ENCODE measurements at regions not wholly inside any gene's neighbourhood (a gene's known extent, or its start where the extent isn't known, plus 50 kb on each side); places are given as distances from the start of the nearest gene placed in this dataset.

DNA sequence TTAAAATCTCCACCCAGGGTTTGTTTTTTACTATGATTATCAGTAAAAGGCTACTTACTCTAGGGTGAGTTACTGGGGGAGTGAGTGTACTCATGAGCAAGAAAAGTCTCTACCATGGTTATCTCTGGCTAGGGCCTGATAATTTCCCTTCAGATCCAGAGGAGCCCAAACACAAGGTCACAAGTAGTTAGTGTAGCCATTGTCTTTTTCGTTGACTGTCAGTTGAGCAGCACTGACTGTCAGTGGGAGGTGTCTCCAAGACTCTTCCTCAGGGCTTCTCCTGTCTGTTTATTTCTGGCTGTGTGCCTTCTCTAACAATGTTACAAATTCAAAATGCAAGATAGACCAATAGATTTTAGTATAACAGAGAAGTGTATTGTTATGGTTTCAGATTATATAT is 181.2 kb upstream of the MIS18BP1 start:
- DNase-seq (no peak), ATAC-seq (no peak)
- Histone ChIP-seq H3K27ac (ENCODE audit: low read length) (no peak overlapping the region), H3F3A (ENCODE audit: low read length, unreplicated experiment) (no peaks in the 10 kb centered on the region), H3K27me3 (ENCODE audit: low read length) (peaks cover 6% of the 10 kb centered on the region), H3K4me2 (ENCODE audit: low read length) (no peak overlapping the region), H3K36me3 (ENCODE audit: low read depth, low read length) (no peaks in the 10 kb centered on the region), H3K4me3 (ENCODE audit: low read length) (no peak overlapping the region), H3K4me1 (ENCODE audit: insufficient read depth, low read length) (no peaks in the 10 kb centered on the region), H4K20me1 (ENCODE audit: low read length) (no peaks in the 10 kb centered on the region), H3K9me2 (replicated peaks; ENCODE audit: low read length) (no peaks in the 10 kb centered on the region), H3K9me3 (ENCODE audit: low read length) (no peaks in the 10 kb centered on the region), H3K9ac (ENCODE audit: low read length) (no peak overlapping the region), H3K79me2 (ENCODE audit: low read length) (no peaks in the 10 kb centered on the region), H2AFZ (ENCODE audit: low read length) (no peak overlapping the region)
- intact Hi-C loops (cut with micrococcal nuclease) = no loop called here
- TF ChIP-seq EZH2 (IDR thresholded peaks at IDR 0.05; ENCODE audit: low read length, unreplicated experiment) (no peak), EZH2phosphoT487 (IDR thresholded peaks at IDR 0.05; ENCODE audit: borderline replicate concordance, low read length) (no peak)
- TF ChIP-seq, protein P1, sequence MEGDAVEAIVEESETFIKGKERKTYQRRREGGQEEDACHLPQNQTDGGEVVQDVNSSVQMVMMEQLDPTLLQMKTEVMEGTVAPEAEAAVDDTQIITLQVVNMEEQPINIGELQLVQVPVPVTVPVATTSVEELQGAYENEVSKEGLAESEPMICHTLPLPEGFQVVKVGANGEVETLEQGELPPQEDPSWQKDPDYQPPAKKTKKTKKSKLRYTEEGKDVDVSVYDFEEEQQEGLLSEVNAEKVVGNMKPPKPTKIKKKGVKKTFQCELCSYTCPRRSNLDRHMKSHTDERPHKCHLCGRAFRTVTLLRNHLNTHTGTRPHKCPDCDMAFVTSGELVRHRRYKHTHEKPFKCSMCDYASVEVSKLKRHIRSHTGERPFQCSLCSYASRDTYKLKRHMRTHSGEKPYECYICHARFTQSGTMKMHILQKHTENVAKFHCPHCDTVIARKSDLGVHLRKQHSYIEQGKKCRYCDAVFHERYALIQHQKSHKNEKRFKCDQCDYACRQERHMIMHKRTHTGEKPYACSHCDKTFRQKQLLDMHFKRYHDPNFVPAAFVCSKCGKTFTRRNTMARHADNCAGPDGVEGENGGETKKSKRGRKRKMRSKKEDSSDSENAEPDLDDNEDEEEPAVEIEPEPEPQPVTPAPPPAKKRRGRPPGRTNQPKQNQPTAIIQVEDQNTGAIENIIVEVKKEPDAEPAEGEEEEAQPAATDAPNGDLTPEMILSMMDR (conservative IDR thresholded peaks at IDR 0.05; ENCODE audit: low read depth, low read length) = no peak
- POLR2A ChIA-PET (ENCODE audit: unreplicated experiment) = no interaction called here
- CTCF ChIA-PET = no interaction called here
- no TSS peak for BruUV-seq (replicated peaks)

DNA sequence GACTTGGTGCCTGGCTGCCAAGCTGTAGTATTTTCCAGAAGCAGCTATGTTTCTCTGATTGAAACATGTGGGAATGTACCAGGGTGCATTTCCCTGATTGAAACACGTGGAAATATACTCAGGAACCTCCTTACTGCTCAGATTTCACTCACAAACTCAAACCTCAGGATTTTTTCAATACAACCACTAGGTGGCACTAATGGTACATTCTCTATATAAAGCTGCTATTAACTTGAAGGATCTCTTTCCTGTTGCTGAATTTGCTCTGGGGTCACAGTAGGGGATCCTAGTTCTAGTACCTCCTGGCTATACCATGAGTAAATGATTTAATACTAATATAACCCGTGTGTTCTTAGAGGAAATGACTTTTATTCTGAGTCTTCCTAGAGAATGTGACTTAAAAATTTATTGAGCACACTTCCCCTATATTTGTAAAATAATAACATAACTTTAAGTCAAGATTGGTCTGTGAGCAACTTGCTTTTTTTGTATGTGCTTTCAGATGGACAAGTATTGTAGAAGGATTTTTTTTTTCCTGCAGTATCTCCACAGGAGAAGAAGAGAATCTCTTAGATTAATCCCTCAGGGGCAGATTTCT is 173.8 kb upstream of the MIS18BP1 start:
- no peak overlapping the region for H3K4me2 ChIP-seq (ENCODE audit: low read length)
- TF ChIP-seq EZH2phosphoT487 (IDR thresholded peaks at IDR 0.05; ENCODE audit: borderline replicate concordance, low read length) (no peak), EZH2 (IDR thresholded peaks at IDR 0.05; ENCODE audit: low read length, unreplicated experiment) (no peak)
- TF ChIP-seq, protein P1 (conservative IDR thresholded peaks at IDR 0.05; ENCODE audit: low read depth, low read length) = peak; percentile 86
- POLR2A ChIA-PET (ENCODE audit: unreplicated experiment) = interaction anchor here (0.5 kb wide), 1 partner anchor 890 kb away, joined by 6 read pairs; no protein-coding TSS in a partner anchor
- H3K4me1 ChIP-seq (ENCODE audit: insufficient read depth, low read length) = no peaks in the 10 kb centered on the region
- intact Hi-C loops (cut with micrococcal nuclease) = loop anchor here (1.0 to 10.0 kb wide), 3 partner anchors 101 to 918 kb away; no protein-coding TSS in a partner anchor
- no TSS peak for BruUV-seq (replicated peaks)
- no peak overlapping the region for H3K9ac ChIP-seq (ENCODE audit: low read length)
- H3K27me3 ChIP-seq (ENCODE audit: low read length) = 0 out of 2 replicates have a peak, but pooled peaks cover 5% of the 10 kb centered on the region
- no peak overlapping the region for H3K27ac ChIP-seq (ENCODE audit: low read length)
- 0 out of 2 replicates have a peak overlapping the region, but pooled peaks have one; percentile 4 for H2AFZ ChIP-seq (ENCODE audit: low read length)
- peak; percentile 84 for ATAC-seq
- H3K9me2 ChIP-seq (replicated peaks; ENCODE audit: low read length) = no peaks in the 10 kb centered on the region
- no peaks in the 10 kb centered on the region for H3F3A ChIP-seq (ENCODE audit: low read length, unreplicated experiment)
- H3K9me3 ChIP-seq (ENCODE audit: low read length) = 0 out of 2 replicates have a peak, but pooled peaks cover 3% of the 10 kb centered on the region
- H3K4me3 ChIP-seq (ENCODE audit: low read length) = no peak overlapping the region
- CTCF ChIA-PET = interaction anchor here (0.6 to 1.2 kb wide), 4 partner anchors 29 to 1727 kb away, joined by 3 to 7 read pairs (median 3); no protein-coding TSS in a partner anchor
- H3K79me2 ChIP-seq (ENCODE audit: low read length) = no peaks in the 10 kb centered on the region
- no peaks in the 10 kb centered on the region for H3K36me3 ChIP-seq (ENCODE audit: low read depth, low read length)
- H4K20me1 ChIP-seq (ENCODE audit: low read length) = no peaks in the 10 kb centered on the region
- peak; percentile 79 for DNase-seq

DNA sequence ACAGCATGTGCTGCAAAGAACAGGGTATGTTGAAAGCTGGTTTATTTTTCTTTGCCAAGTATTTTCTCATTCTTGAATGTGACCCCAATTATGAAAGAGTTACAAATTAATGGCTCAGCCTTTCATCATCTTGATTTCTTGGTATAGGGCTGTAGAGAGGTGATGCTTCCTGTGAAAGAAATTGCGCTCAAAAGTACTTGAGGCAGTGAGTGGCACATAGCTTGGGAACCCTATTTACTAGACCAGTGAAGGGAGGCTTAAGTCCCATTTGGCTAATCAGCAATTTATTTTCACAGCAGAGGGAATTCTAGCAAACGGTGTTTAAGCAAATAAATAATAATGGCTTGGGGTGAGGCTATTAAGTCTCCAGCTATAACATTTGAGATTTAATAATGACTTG is 153.9 kb upstream of the MIS18BP1 start:
- TF ChIP-seq EZH2 (IDR thresholded peaks at IDR 0.05; ENCODE audit: low read length, unreplicated experiment) (no peak), EZH2phosphoT487 (IDR thresholded peaks at IDR 0.05; ENCODE audit: borderline replicate concordance, low read length) (no peak)
- TF ChIP-seq, protein P1 (conservative IDR thresholded peaks at IDR 0.05; ENCODE audit: low read depth, low read length) = no peak
- H3K9me2 ChIP-seq (replicated peaks; ENCODE audit: low read length) = no peaks in the 10 kb centered on the region
- H3K4me3 ChIP-seq (ENCODE audit: low read length) = no peak overlapping the region
- ChIA-PET POLR2A (ENCODE audit: unreplicated experiment) (no interaction called here), CTCF (no interaction called here)
- no peak for DNase-seq
- H3K36me3 ChIP-seq (ENCODE audit: low read depth, low read length) = no peaks in the 10 kb centered on the region
- BruUV-seq (replicated peaks) = no TSS peak
- no peaks in the 10 kb centered on the region for H3F3A ChIP-seq (ENCODE audit: low read length, unreplicated experiment)
- intact Hi-C loops (cut with micrococcal nuclease) = no loop called here
- no peaks in the 10 kb centered on the region for H3K9me3 ChIP-seq (ENCODE audit: low read length)
- H4K20me1 ChIP-seq (ENCODE audit: low read length) = no peaks in the 10 kb centered on the region
- H3K27ac ChIP-seq (ENCODE audit: low read length) = no peak overlapping the region
- ATAC-seq = no peak
- no peaks in the 10 kb centered on the region for H3K4me1 ChIP-seq (ENCODE audit: insufficient read depth, low read length)
- peaks cover 56% of the 10 kb centered on the region for H3K27me3 ChIP-seq (ENCODE audit: low read length)
- no peak overlapping the region for H3K9ac ChIP-seq (ENCODE audit: low read length)
- H3K79me2 ChIP-seq (ENCODE audit: low read length) = no peaks in the 10 kb centered on the region
- no peak overlapping the region for H3K4me2 ChIP-seq (ENCODE audit: low read length)
- no peak overlapping the region for H2AFZ ChIP-seq (ENCODE audit: low read length)
